Astrocyte of the cerebellum (primary cell): ENCODE measurements at regions not wholly inside any gene's neighbourhood (a gene's known extent, or its start where the extent isn't known, plus 50 kb on each side); places are given as distances from the start of the nearest gene placed in this dataset.

Experiments used
- DNase-seq: peaks from one replicate; pipeline ENCODE4 v3.0.0-alpha.2; 2011; ENCODE audit warnings: low read depth
- H3K4me3 ChIP-seq: 2 replicates; pipeline ENCODE4 v1.5.1; 2011; ENCODE audit warnings: mild to moderate bottlenecking, low read depth, low read length, moderate library complexity
- in situ Hi-C: cut with HindIII; loops from 2 replicates; pipeline ENCODE4 v1.10.0; 2017; ENCODE audit warnings: low sequenced_read_pairs
- TF ChIP-seq, protein P1 (sequence below): IDR thresholded peaks from 2 replicates; pipeline ENCODE4 v1.5.1; 2012; ENCODE audit warnings: low read length, low read depth, moderate library complexity, mild to moderate bottlenecking; ENCODE audit errors: missing control alignments

GRCh38 chr3:61438253-61439121 lies 122.9 kb upstream of the PTPRG start:
- H3K4me3 ChIP-seq, result no peak overlapping the region
- in situ Hi-C loops, result no loop called here
- TF ChIP-seq, protein P1, sequence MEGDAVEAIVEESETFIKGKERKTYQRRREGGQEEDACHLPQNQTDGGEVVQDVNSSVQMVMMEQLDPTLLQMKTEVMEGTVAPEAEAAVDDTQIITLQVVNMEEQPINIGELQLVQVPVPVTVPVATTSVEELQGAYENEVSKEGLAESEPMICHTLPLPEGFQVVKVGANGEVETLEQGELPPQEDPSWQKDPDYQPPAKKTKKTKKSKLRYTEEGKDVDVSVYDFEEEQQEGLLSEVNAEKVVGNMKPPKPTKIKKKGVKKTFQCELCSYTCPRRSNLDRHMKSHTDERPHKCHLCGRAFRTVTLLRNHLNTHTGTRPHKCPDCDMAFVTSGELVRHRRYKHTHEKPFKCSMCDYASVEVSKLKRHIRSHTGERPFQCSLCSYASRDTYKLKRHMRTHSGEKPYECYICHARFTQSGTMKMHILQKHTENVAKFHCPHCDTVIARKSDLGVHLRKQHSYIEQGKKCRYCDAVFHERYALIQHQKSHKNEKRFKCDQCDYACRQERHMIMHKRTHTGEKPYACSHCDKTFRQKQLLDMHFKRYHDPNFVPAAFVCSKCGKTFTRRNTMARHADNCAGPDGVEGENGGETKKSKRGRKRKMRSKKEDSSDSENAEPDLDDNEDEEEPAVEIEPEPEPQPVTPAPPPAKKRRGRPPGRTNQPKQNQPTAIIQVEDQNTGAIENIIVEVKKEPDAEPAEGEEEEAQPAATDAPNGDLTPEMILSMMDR, result no peak
- DNase-seq, result no peak

DNA sequence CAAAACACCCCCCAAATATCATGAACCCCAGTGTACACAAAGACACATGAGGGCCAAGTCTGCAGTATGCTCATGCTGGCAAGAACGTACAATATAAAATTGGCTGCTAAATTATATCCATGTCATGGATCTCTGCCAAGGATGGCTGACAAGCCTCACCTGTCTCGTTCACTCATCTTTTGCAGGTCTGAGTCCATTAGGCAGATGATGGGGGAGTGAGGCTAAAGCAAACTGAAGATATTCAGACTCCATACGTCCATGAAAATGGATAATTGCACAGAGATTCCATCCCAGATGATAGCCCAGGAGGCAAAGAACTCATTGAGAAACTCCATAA lies 122.3 kb upstream of the PTPRG start:
- H3K4me3 ChIP-seq, result no peak overlapping the region
- TF ChIP-seq, protein P1, result no peak
- no peak for DNase-seq
- in situ Hi-C loops, result no loop called here

DNA sequence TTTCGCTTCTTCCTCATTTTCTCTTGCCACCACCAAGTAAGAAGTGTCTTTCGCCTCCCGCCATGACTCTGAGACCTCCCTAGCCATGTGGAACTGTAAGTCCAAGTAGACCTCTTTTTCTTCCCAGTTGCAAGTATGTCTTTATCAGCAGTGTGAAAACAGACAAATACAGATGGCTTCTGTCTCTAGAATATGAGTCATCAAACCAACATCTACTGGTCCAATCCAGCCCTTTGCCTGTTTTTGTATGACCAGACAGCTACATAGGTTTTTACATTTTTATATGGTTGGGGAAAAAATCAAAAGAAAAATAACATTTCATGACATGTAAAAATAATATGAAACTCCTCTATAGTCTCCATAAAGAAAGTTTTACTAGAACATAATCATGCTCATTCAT lies 118.7 kb upstream of the PTPRG start:
- no peak for DNase-seq
- in situ Hi-C loops, result no loop called here
- H3K4me3 ChIP-seq, result no peak overlapping the region
- TF ChIP-seq, protein P1, result no peak

DNA sequence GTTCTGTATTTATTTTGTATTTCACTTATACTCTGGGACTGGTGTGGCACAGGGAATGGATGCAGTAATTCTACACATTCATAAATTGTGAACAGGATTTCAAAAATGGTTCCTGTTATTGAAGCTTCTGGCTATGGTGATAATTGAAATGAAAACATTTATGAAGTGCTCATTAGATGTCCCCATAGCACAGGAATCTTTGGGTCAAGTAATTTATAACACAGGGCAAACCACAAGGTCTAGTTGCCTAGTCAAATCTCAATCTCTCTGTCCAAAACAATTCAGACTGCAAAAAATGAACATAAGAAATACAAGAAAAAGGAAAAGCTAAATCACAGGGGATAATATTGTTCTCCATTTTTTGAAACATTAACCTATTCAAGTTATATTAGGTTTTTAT lies 117.5 kb upstream of the PTPRG start:
- DNase-seq, result no peak
- TF ChIP-seq, protein P1, result no peak
- in situ Hi-C loops, result no loop called here

GRCh38 chr3:61444782-61445181 lies 116.6 kb upstream of the PTPRG start:
- no peak overlapping the region for H3K4me3 ChIP-seq
- in situ Hi-C loops, result no loop called here
- TF ChIP-seq, protein P1, result no peak
- no peak for DNase-seq

More for the DNA sequence above, 117.5 kb upstream of the PTPRG start:
- no peak overlapping the region for H3K4me3 ChIP-seq

DNA sequence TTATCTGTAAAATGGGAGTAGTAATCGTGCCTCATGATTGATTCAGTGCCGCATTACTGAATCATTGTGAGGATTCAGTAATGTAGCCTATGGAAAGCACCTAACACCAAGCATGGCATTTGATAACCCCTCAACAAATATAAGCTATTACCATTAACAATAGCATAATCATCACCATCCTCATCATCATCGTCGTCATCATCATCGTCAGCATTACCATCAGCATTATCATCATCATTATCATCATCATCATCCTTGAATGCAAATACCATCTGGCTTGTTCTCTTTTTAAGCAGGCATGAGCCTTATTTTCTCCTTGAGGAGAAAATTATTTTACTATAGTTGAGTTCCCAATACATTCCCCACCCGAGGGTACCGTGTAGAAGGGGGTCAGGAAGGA lies 115.4 kb upstream of the PTPRG start:
- in situ Hi-C loops, result no loop called here
- TF ChIP-seq, protein P1, result no peak
- H3K4me3 ChIP-seq, result no peak overlapping the region

More for the DNA sequence above, 115.4 kb upstream of the PTPRG start:
- no peak for DNase-seq
